SK-N-MC (cell line): ENCODE measurements at regions not wholly inside any gene's neighbourhood (a gene's known extent, or its start where the extent isn't known, plus 50 kb on each side); places are given as distances from the start of the nearest gene placed in this dataset.

Source experiments
- EZH2 ChIP-seq: fragments of 200-600 bp; sonication (generic); IDR thresholded peaks from one replicate; pipeline ENCODE4 v1.6.1; 2017; ENCODE audit warnings: antibody characterized with exemption
- FOXP2 ChIP-seq: optimal IDR thresholded peaks from 2 replicates; pipeline ENCODE3; 2011; ENCODE audit warnings: mild to moderate bottlenecking, moderate library complexity; ENCODE audit not compliant: insufficient read depth; ENCODE audit errors: extremely low read length, control extremely low read depth
- POLR2AphosphoS5 ChIP-seq: IDR thresholded peaks from 2 replicates; pipeline ENCODE4 v1.6.1; 2012; ENCODE audit warnings: mild to moderate bottlenecking, low read depth, low read length, borderline replicate concordance

- no peak for TF ChIP-seq POLR2AphosphoS5
- TF ChIP-seq EZH2, result no peak
- no peak for TF ChIP-seq FOXP2
Observed at GRCh38 chr1:224497714-224498573, 63.3 kb upstream of the WDR26 start.
